NCI-H748 (cell line): ENCODE measurements at regions not wholly inside any gene's neighbourhood (a gene's known extent, or its start where the extent isn't known, plus 50 kb on each side); places are given as distances from the start of the nearest gene placed in this dataset.

ENCODE experiments used
- DNase-seq: peaks from one replicate; lab custom pipeline; 2025; ENCODE audit not compliant: unreplicated experiment; lab: John Stamatoyannopoulos, UW

DNA sequence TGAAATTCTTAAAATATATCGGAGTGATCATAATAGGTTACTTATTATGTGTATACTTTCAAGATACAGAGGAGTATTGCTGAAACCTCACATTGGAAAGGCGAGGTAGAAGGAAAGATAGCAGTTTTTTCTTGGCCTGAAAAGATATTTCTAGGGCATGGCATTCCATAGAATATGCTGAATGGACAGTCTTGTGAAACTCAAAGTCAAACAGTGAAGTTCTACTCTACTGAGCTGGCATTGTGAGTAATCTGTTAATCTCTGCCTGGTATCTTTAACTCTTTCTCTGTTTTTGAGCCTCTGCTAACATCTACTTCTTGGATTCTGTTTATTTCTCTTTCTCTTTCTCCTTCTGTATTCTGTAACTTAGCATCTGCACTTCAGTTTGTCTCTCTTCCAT is 176.3 kb upstream of the ZBTB20 start:
- no peak for DNase-seq

DNA sequence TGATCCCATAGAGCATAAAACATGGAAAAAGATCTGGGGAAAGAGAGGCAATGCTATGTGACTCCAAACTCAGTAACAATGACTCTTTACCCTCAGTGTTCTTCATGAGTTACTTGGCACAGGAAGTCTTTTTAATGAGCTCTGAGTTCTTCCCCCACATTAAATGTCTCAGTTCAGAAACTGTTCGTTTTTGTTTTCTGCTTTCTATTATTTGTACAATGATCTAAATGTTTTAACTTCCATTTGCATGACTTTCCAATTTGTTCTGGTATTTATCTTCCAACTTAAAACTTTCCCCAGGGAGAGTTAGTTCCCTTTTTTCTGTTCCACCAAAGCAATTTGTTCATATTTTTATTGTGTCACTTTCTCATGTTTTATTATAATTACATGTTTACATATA is 177.0 kb upstream of the ZBTB20 start:
- DNase-seq, result no peak

- no peak for DNase-seq
These were observed 178.5 kb upstream of the ZBTB20 start for GRCh38 chr3:115325539-115325938.

DNA sequence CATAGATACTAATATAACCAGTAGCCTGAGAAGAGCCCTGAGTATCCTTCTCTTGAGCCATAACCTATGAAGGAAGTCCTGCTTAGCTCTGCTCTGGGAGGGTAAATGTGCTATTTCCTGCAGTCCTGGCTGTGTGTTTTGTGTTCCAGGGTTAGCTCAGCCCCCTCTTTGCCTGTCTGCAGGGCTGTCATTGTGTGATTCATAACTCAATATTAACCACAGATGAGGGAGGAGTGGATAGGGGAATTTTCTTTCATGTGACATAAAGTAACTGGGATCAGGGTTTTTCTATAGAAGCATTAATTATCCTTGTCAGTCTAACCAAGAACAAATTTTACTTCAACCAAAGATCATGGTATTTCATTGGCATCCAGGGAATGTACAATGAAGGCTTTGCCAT is 183.3 kb upstream of the ZBTB20 start:
- peak; percentile 10 for DNase-seq

- no peak for DNase-seq
These were observed 185.9 kb upstream of the ZBTB20 start for GRCh38 chr3:115332998-115333397.

GRCh38 chr3:115336836-115337235 is 189.7 kb upstream of the ZBTB20 start:
- no peak for DNase-seq

DNA sequence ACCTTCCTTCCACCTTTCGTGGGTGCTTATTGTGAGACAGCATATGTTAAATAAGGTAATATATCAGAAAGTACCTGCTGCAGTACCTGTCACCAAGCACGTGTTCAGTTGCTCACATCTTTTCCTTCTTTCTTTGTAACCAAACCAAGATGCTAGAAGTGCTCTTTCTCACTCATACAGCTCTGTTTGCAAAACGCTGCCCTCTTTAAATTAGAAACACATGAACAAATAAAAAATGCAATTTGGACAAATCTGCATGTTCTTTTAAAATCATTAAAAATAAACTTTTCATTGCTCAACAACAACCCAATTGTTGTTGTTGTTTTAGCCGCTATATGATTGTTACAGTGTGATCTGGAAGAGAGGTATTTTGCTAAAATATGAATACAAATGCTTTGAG is 193.5 kb upstream of the ZBTB20 start:
- DNase-seq, result no peak

GRCh38 chr3:115341208-115341607 is 194.1 kb upstream of the ZBTB20 start:
- no peak for DNase-seq

DNA sequence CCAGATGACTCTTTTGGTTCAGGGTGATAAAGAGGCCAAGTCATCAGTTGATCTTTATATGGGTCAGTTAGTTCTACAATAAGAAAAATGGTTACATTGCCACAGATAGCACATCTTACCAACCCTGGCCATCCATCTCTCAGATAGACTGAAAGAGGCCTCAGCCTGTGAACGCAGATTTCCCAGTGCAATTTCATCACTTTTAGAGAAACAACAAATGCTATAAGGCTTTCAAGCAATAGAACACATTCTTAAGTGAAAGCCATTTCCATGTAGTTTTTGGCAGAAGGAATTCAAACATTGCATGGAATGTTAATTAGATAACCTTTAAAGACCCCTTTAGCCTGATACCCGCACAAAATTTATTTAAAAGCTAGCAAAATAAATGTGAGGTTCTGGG is 200.6 kb upstream of the ZBTB20 start:
- no peak for DNase-seq

DNA sequence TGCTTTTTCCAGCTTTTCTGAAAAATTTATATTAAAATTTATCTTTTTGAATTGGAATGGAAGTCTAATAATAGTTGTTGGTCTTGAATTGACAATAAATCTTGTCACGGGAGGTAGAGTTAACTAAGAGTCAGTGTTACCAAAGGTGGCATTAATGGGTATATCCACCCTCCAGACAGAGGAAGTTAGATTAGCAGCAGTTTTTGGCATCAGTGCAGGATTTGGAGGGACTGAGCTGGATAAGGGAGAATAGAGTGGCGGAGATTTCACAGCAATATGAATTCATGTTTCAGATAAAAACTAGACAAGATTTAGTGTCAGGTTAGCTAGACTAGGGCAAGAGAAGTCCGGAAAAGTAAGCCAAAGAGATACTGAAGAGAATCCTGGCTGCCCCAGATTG is 201.3 kb upstream of the ZBTB20 start:
- no peak for DNase-seq

- no peak for DNase-seq
These were observed 202.1 kb upstream of the ZBTB20 start for GRCh38 chr3:115348951-115349745.

DNA sequence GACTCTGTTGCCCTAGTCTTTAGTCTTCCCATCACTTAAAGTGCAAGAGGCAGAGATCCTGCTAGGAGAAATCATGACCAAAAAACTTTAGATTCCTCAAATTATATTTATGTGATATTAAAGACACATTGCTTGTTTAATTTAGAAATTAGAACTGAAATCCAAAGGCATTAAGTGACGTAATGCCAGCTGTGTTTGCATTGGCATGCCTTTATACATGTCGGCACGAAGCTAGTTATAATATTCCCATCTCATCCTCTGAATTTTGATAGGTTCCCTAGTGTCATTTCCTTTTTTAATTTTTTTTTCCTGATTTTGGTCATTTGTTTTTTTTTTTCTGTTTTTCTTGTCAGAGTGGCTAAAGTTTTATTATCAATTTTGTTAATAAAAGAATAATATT is 203.5 kb upstream of the ZBTB20 start:
- no peak for DNase-seq

GRCh38 chr3:115351193-115351592 is 204.1 kb upstream of the ZBTB20 start:
- no peak for DNase-seq

DNA sequence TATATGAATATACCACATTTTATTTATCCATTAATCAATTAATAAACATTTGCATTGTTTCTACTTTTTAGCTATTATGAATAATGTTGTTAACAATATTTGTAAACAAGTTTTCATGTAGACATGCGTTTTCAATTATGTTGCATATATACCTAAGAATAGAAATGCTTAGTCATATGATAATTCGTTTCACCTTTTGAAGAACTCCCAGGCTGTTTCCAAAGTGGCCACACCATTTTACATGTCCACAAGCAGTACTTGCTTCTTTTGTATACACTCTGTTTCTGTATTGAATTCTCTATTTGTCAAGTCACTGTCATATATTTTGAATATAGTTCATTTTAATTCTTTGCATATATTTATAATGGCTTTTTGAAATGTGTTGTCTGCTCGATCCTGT is 206.9 kb upstream of the ZBTB20 start:
- DNase-seq, result no peak

DNA sequence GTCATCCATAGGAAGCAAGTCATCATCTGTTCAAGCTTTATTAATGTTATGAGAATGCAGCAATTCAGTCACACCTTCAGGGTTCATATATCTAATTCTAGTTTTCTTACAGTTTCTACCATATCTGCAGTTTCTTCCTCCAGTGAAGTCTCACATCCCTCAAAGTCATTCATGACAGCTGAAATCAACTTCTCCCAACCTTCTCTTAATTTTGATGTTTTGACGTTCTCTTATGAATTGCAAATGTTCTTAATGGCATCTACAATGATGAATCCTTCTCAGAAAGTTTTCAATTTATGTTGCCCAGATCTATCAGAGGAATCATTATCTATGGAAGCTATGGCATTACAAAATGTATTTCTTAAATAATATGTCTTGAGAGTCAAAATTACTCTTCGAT is 210.4 kb upstream of the ZBTB20 start:
- no peak for DNase-seq

GRCh38 chr3:115359536-115359935 is 212.4 kb upstream of the ZBTB20 start:
- DNase-seq, result no peak

GRCh38 chr3:115361806-115362205 is 214.7 kb upstream of the ZBTB20 start:
- DNase-seq, result no peak

DNA sequence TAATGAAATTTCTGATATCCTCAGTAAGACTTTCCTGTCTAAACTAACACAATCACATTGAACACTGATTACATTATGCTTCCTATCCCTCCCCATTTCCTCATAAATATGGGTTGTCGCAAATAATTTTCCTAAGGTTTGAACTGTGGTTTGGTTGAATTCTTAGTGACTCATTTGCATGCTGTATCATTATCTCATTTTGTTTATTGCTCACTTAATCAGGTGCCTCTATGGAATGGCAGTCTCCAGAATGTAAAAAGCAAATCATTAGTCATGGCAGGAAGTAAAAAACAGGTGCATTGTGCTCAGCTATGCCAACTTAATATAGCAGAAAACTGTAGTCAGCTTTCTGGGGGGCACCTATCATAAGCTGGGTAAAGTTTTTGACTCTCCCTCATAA is 216.0 kb upstream of the ZBTB20 start:
- DNase-seq, result no peak

DNA sequence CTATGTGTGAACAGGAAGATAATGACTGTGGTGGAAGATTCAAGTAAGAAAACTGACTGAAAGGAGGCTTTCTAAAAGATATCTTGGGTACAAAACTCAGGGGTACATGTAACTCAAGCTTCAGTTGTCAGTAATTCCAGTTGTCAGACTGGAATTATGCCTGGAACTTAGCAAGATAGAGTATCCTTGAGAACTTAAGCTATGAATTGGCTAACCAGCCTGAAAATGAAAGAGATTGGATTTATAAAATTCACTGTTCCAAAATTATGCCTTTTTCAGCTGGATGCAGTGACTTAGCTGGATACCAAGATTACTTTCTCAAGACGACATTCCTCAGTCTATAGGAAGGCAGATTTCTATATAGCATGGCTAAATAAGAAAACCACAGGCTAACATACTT is 221.9 kb upstream of the ZBTB20 start:
- DNase-seq, result no peak

- no peak for DNase-seq
These were observed 228.3 kb upstream of the ZBTB20 start for GRCh38 chr3:115375362-115375761.

DNA sequence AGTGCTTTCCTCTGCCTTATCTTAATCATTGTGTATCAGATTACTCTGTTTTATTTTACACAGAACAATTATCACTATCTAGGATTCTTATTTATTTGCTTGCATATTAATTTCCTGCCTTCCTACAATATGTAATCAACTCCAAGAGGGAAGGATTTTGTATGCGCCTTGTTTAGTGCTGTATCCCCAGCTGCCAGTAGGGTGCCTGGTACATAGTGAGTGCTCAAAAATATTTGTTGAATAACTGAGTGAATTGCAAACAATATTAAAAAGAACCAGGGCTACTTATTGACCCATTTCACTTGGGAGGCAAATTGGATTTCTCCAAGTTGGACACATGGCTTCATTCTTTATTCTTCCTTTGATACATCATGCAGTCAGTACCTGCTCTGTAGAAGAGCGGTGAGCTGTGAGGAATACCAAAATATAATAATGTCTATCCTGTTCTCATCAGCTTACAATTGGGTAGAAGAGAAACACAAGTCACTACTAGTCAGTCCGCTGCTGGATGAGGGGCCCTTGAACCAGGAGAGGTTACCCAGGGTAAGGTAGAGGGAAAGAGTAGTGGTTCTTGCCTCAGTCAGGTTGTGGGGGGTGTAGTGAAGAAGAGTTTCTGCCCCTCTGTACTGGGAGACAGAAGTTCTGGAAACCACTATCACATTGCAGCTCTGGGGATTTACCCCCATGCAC is 233.9 kb upstream of the ZBTB20 start:
- no peak for DNase-seq

DNA sequence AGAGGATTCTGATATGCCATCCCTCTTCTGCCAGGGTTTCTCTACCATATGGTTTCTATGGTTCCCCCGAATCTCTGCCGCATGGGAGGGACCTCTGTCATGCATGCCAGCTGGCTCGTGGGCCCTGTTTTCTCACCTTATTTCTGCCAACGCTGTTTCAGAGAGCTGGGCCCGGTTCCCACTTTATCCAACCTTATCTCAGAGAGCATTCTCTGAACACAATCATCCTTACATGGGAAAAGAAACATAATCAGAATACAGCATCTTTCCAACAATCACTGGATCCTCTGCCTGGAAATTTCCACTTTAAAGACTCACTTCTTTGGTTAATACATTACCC is 234.5 kb upstream of the ZBTB20 start:
- no peak for DNase-seq

- DNase-seq, result no peak
These were observed 234.8 kb upstream of the ZBTB20 start for GRCh38 chr3:115381931-115382330.
